DOHH2 (cell line): ENCODE measurements at regions not wholly inside any gene's neighbourhood (a gene's known extent, or its start where the extent isn't known, plus 50 kb on each side); places are given as distances from the start of the nearest gene placed in this dataset.

Source experiments
- CTCF ChIP-seq: fragments of 200-600 bp; sonication (generic); IDR thresholded peaks from one replicate; pipeline ENCODE4 v1.5.1; 2014; ENCODE audit warnings: antibody characterized with exemption, mild to moderate bottlenecking, low read depth, low read length; ENCODE audit not compliant: poor library complexity, severe bottlenecking
- EZH2phosphoT487 ChIP-seq: fragments of 200-600 bp; sonication (generic); IDR thresholded peaks from 2 replicates; pipeline ENCODE4 v1.6.1; 2017; ENCODE audit warnings: borderline replicate concordance, mild to moderate bottlenecking, antibody characterized with exemption, low read length, moderate library complexity, mixed read lengths

GRCh38 chr19:30861919-30862318, 487.3 kb downstream of the TSHZ3 start:
- TF ChIP-seq CTCF (no peak), EZH2phosphoT487 (no peak)
